ENCODE measurements at regions not wholly inside any gene's neighbourhood (a gene's known extent, or its start where the extent isn't known, plus 50 kb on each side); places are given as distances from the start of the nearest gene placed in this dataset.

DNA sequence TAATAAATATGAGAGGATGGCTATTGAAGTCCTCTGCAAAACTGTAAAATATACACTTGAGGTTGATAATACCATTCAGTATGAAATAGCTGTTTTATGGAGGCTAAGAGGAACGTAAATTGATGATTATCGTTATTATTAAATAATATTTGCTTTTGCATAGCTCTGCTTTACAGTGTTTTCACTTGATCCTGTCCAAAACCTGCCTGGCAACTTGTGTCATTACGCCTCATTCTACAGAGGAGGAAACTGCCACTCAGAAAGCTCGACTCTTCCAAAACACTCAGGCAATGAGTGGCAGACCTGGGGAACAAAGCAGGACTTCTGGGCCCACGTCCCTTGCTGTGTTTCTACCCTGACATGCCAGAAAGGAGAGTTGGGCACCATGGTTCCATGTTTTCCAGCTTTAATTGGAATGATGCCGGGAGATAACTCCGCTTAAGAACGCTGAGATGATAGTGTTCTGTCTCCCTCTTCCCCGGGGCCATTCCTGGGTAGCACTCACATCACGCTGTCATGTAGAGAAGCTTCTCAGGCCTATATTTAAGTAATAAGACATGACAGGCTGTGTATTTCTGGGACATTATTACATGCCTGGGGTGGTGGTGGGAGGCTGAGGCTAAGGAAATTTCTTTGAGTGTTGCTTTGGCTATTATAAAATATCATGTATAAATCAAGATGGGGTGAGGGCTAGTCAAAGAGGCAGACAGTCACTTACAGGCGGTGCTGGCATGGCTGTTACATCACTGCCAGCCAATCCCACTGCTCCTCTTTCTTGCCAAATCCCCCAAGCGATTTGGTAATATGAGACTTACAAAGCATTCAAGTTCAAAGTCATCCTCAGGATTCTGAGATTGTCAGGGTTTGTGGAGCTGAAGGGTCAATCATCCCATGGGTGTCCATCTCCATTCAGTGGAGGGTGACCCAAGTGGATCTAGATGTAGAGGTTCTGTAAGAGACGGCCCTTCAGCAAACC lies 501.7 kb downstream of the INSC start:
- no peak for DNase-seq (ENCODE audit: low read depth, low spot score)

GRCh38 chr11:15617126-15617525 lies 502.4 kb downstream of the INSC start:
- DNase-seq (ENCODE audit: low read depth, low spot score): no peak

- no peak for DNase-seq (ENCODE audit: low read depth, low spot score)
Observed at GRCh38 chr11:15618583-15619032, 503.9 kb downstream of the INSC start.

- DNase-seq (ENCODE audit: low read depth, low spot score): peak; percentile 12
Observed at GRCh38 chr11:15621565-15621964, 506.8 kb downstream of the INSC start.

DNA sequence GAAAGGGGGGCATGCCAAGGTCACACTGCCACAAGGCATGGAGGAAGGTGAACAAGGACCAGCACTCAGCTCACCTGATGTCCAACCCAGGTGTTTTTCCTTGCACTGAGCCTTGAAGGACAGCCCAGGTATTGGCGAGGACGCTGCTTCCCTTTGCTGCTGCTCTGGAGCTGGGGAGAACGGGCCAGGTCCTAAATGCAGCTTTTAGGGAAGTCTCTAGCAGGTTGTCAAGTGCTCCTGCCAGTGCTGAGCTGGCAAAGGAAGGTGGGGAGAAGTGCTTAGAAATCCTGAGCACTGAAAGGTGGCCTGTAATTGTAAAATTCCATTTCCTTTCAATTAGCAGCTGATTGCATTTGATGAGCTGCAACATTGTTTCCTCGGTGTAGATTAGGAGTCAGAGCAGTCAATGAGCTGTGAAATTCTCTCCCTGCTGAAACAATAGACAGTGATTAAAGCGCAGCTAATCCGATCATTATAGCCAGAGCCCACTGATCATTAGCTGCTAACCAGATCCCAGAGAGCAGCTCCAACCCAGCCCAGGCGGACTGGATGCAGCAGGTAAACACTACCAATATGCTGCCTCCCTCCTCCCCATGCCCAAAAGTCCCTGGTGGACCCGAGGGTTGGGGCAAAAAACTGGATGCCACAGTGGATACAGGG lies 507.6 kb downstream of the INSC start:
- DNase-seq (ENCODE audit: low read depth, low spot score): peak; percentile 62

DNA sequence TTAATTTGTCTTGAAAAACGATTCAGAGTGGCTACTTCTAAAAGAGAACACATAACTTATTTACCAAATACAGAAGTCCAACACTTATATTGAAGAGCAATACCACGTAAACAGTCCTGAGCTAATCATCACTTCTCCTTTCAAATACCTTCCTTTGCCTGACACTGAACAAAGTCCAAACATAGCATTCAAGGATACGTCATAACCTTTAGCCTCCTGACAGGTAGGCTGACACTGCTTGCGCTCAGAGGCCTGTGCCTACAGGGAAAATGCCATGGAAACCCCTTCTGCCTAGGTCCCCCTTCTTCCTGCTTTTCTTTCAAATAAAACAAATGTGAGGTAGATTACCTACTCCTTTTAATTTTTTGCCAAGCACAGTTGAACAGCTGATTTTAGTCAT lies 510.0 kb downstream of the INSC start:
- DNase-seq (ENCODE audit: low read depth, low spot score): no peak

- no peak for DNase-seq (ENCODE audit: low read depth, low spot score)
Observed at GRCh38 chr11:15625691-15626090, 511.0 kb downstream of the INSC start.

- no peak for DNase-seq (ENCODE audit: low read depth, low spot score)
Observed at GRCh38 chr11:15627560-15627959, 512.8 kb downstream of the INSC start.

DNA sequence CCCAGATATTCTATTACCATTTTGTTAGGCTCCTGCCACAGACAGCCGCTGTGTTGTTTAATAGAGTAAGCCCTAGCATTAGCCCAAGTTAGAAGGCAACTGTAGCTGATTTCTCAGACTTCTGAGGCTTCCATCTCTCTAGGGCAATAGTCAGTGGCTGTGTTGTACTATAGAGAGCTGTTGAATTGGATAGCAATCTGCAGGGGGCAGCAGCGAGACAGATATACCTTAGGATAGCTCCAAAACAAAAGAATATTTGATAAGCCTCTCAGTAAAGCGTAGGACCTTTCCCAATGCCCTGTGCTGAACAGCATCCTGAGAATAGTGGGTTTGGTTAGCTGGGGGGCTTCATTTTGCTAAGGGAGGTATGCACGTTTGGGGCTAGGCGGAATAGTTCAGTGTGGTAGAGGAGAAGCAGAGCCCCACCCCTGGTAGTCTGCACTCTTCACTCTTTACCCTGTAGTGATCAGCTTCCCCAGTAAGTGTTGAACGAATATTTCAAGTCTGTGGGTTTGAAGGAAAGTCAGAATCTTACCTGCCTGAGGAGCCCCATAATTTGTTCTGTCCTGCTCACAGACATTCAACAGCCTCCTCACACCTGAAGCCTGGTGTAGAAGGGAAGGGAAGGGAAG lies 515.1 kb downstream of the INSC start:
- peak; percentile 22 for DNase-seq (ENCODE audit: low read depth, low spot score)

DNA sequence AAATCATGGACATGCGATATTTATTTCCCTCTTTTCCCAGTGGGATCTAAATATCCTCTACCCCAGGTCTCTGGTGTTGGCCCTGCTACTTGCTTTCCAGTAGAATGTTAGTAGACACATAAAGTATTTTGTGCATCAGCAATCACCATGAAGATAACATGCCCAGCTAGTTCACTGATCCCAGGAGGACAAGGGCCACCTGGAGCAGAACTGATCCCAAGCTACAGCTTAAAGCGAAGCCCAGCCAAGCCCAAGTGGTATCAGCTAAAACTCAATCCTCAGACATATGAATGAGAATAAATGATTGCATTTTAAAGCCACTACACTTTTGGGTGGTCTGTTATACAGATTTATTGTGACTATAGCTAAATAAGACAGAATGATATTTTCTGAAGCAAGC lies 516.2 kb downstream of the INSC start:
- DNase-seq (ENCODE audit: low read depth, low spot score): no peak

GRCh38 chr11:15635521-15635920 lies 520.8 kb downstream of the INSC start:
- no peak for DNase-seq (ENCODE audit: low read depth, low spot score)

- no peak for DNase-seq (ENCODE audit: low read depth, low spot score)
Observed at GRCh38 chr11:15636521-15637089, 521.9 kb downstream of the INSC start.

DNA sequence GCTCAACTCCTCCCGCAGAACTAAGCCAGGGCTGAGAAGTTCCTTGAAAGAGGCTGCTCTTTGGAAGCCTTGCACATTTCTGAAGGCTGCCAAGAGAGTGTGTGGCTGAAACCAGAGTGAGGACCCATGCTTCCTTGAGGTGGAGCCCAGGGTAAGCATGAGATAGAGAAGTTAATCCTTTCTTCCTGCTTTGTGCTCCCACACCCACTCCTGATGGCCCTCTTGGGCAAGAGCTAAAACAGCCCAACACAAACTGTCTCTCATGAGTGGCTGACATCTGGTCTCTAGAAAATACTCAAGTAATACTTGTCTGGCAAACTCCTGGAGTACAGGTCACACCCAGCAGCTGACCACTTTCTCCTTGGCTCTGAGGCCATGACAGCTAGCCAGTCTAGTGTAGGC lies 523.7 kb downstream of the INSC start:
- no peak for DNase-seq (ENCODE audit: low read depth, low spot score)

DNA sequence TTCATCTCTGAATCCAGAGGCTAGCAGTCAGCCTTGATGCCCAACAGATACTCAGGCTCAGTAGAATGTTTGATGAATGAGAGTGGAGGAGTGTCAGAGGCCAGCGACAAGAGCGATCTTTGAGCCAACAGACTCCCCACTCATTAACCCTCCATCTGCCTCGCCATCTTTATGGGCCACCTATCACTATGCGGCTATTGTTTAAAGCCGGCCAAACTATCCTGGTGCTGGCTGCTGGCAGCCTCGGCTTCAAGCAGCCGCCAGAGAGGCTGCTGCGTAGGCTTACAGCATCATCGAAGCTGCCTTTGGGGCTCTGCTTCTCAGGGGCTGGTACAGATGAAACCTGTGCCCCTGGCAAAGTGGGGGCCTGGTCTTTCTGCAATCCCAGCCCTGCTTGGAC lies 525.6 kb downstream of the INSC start:
- no peak for DNase-seq (ENCODE audit: low read depth, low spot score)

- DNase-seq (ENCODE audit: low read depth, low spot score): no peak
Observed at GRCh38 chr11:15641271-15642045, 526.7 kb downstream of the INSC start.

GRCh38 chr11:15645201-15645600 lies 530.5 kb downstream of the INSC start:
- no peak for DNase-seq (ENCODE audit: low read depth, low spot score)

GRCh38 chr11:15649371-15650104 lies 534.8 kb downstream of the INSC start:
- DNase-seq (ENCODE audit: low read depth, low spot score): no peak

DNA sequence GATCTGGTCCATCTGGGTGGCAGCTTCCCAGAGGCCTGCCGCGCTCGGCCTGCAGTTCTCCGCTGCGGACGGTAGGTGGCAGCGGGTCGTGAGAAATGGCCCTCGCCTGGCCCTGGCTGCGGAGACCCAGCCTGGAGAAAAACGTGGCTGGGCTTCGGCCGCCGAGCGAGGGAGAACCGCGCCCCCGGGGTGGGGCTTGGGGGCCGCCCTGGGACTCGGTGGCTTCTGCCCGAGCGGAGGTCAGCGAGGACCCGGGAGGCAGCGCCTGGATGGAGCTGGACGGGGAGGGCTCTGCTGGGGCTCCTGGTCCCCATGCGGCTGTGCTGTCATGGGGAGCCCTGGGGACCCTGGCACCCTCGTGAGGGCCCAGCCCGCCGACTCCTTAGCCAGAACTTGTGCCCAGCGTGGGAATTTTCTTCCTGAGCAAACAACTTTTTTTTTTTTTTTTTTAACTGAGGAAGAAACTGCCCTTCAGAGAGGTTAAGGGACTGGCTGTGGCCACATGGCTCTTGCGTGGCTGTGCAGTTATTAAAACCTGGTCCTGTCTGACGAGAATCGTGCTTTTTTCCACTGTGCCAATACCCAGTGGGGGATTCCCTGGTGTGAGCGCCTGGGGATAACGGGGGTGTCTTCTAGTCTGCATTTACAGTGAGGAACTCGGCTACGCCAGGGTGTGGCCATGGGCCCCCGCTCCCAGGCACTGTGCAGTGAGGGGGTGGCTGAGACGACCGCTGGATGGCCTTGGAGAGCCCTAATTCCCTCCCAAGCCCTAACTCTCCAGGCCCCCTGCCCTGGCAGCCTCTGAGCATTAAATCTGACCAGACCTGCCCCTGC lies 535.6 kb downstream of the INSC start:
- peak; percentile 99 for DNase-seq (ENCODE audit: low read depth, low spot score)

DNA sequence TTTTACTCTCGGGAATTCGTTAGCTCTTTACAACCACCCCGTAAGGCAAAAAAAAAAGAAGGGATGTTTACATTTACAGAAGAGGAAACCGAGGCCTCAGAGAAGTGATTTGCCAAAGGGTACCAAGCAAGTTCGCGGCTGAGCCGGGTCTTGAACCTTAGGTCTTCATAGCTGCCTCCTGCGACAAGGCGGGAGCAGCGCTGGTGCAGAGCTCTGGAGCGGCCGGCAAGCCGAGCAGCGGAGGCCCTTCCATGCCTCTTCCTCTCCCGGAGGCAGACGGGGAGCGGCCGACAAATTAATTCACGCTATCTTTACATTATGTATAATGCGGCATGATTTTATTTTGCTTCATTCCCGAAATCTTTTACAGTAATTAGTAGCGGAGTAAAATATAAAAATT lies 536.3 kb downstream of the INSC start:
- DNase-seq (ENCODE audit: low read depth, low spot score): peak; percentile 15

DNA sequence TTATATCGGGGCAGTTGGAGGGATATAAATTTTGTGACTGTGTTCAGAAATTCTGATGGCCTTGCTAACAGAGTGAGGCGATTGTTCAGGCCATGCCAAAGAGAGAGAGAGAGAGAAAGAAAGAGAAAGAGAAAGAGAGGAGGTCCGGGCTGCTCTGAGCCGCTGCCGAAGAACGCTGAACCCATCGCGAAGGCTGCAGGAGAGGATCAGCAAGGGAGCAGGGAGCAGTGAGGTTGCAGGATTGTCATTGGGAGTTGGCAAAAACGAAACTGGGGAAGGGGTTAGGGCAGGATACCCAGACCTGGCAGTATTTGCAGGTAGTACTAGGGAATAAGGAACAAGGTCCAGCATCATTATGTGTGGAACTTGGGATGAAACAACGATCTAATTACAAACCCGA lies 537.1 kb downstream of the INSC start:
- DNase-seq (ENCODE audit: low read depth, low spot score): no peak
